ENCODE measurements at regions not wholly inside any gene's neighbourhood (a gene's known extent, or its start where the extent isn't known, plus 50 kb on each side); places are given as distances from the start of the nearest gene placed in this dataset.

GRCh38 chr6:132085731-132086130, 134.6 kb upstream of the CCN2 start:
- Histone ChIP-seq H3K27ac (ENCODE audit: low read depth, low read length) (no peak overlapping the region), H3K9me3 (ENCODE audit: insufficient read depth in 2 of 2, low read depth in 1 of 2, low read length in 1 of 2) (no peaks in the 10 kb centered on the region), H2AFZ (ENCODE audit: low read length) (0 out of 2 replicates have a peak overlapping the region, but pooled peaks have one; percentile 13), H2BK15ac (ENCODE audit: low read length) (no peak overlapping the region), H3K56ac (replicated peaks; ENCODE audit: insufficient read length, low read depth, low read length) (no peak overlapping the region), H4K5ac (ENCODE audit: insufficient read length, low read depth, low read length) (no peak overlapping the region), H3K79me2 (ENCODE audit: control insufficient read depth in 1 of 2, insufficient read depth in 2 of 2, low read length in 2 of 2) (no peaks in the 10 kb centered on the region), H3K79me1 (ENCODE audit: low read depth, low read length) (no peaks in the 10 kb centered on the region), H2BK120ac (replicated peaks; ENCODE audit: low read depth, low read length) (no peak overlapping the region), H2BK5ac (ENCODE audit: low read depth, low read length) (no peak overlapping the region), H3K14ac (ENCODE audit: insufficient read length) (no peak overlapping the region), H4K8ac (ENCODE audit: extremely low read depth, insufficient read depth, low read length) (no peak overlapping the region), H2BK12ac (ENCODE audit: low read depth, low read length) (no peak overlapping the region; the same call in 1 of the 2 replicates), H4K91ac (replicated peaks; ENCODE audit: insufficient read length, low read length) (no peak overlapping the region), H3K18ac (ENCODE audit: extremely low read depth, low read length) (no peak overlapping the region), H3K9ac (replicated peaks in 1 of 4; ENCODE audit: extremely low read depth in 1 of 4, low read depth in 3 of 4, low read length in 3 of 4) (no peak overlapping the region), H4K20me1 (replicated peaks in 1 of 2; ENCODE audit: control insufficient read depth in 1 of 2, insufficient read depth in 2 of 2, low read length in 2 of 2) (no peaks in the 10 kb centered on the region), H3K23me2 (ENCODE audit: low read depth, low read length) (no peaks in the 10 kb centered on the region), H3K36me3 (ENCODE audit: control insufficient read depth in 2 of 4, insufficient read depth in 4 of 4, low read length in 3 of 4) (no peaks in the 10 kb centered on the region), H2AK5ac (ENCODE audit: low read depth, low read length) (no peak overlapping the region), H3K4me2 (ENCODE audit: insufficient read depth in 1 of 2, low read depth in 2 of 2, low read length in 2 of 2) (no peak overlapping the region), H2BK20ac (ENCODE audit: low read length) (no peak overlapping the region), H3K4me3 (ENCODE audit: extremely low read depth in 1 of 4, insufficient read depth in 2 of 4, low read depth in 3 of 4, low read length in 4 of 4) (no peak overlapping the region), H3K4ac (replicated peaks; ENCODE audit: insufficient read length, low read depth, low read length) (no peak overlapping the region), H3K4me1 (replicated peaks in 1 of 4; ENCODE audit: control insufficient read depth in 3 of 4, insufficient read depth in 4 of 4, low read length in 3 of 4) (peaks cover 0 to 10% (median 1%) of the 10 kb centered on the region in 4 experiments; a peak in 4 of 7 replicates), H3K23ac (ENCODE audit: insufficient read length) (no peak overlapping the region), H3K27me3 (replicated peaks in 1 of 4; ENCODE audit: control insufficient read depth in 3 of 4, extremely low read depth in 1 of 4, insufficient read depth in 3 of 4, low read length in 3 of 4) (no peaks in the 10 kb centered on the region)
- ChIA-PET POLR2A (ENCODE audit: partially characterized antibody) (interaction anchor here (3.1 kb wide), 1 partner anchor 135 kb away, joined by 10 read pairs; the partner anchor contains the start of gene CCN2), CTCF (ENCODE audit: partially characterized antibody) (interaction anchor here (0.6 to 0.9 kb wide), 2 partner anchors 11 to 19 kb away, joined by 3 read pairs; no protein-coding TSS in a partner anchor)
- FAIRE-seq, result no peak
- DNase-seq (ENCODE audit: low read depth in 1 of 2, low spot score in 2 of 2), result no peak
- WGBS, 2 experiments (ENCODE audit: extremely low coverage in 1 of 2, insufficient coverage in 1 of 2, insufficient read length in 1 of 2, insufficient replicate concordance in 2 of 2, low coverage in 1 of 2, low lambda C conversion rate in 2 of 2, missing lambda C conversion rate in 1 of 2), result 89% methylated on average over 5 of the region's 5 CpGs; no CpG with 5 or more reads in 1 of the 2 experiments
- TF ChIP-seq, protein P1, sequence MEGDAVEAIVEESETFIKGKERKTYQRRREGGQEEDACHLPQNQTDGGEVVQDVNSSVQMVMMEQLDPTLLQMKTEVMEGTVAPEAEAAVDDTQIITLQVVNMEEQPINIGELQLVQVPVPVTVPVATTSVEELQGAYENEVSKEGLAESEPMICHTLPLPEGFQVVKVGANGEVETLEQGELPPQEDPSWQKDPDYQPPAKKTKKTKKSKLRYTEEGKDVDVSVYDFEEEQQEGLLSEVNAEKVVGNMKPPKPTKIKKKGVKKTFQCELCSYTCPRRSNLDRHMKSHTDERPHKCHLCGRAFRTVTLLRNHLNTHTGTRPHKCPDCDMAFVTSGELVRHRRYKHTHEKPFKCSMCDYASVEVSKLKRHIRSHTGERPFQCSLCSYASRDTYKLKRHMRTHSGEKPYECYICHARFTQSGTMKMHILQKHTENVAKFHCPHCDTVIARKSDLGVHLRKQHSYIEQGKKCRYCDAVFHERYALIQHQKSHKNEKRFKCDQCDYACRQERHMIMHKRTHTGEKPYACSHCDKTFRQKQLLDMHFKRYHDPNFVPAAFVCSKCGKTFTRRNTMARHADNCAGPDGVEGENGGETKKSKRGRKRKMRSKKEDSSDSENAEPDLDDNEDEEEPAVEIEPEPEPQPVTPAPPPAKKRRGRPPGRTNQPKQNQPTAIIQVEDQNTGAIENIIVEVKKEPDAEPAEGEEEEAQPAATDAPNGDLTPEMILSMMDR (IDR thresholded peaks at IDR 0.05; ENCODE audit: control extremely low read depth in 1 of 3, insufficient read depth in 1 of 3, low read depth in 1 of 3, low read length in 3 of 3), result no peak
- no peak for TF ChIP-seq POLR2A (IDR thresholded peaks at IDR 0.05; ENCODE audit: control extremely low read depth in 1 of 2, low read depth in 2 of 2, low read length in 2 of 2)

Data from H1 (cell line).